BLaER1 treated with 17β-estradiol and CSF1 and Interleukin-3, amounts not matched to agents 10 nM and 100 nM (cell line): ENCODE measurements at regions not wholly inside any gene's neighbourhood (a gene's known extent, or its start where the extent isn't known, plus 50 kb on each side); places are given as distances from the start of the nearest gene placed in this dataset.

Source experiments
- H3K27ac ChIP-seq, 11 experiments: shearing (Covaris generic); formaldehyde crosslinking; 2 replicates each; pipeline ENCODE4 v1.8.1; 2022
- H3K27me3 ChIP-seq, 11 experiments: shearing (Covaris generic); formaldehyde crosslinking; 2 replicates each; pipeline ENCODE4 v1.8.1; 2022
- H3K36me3 ChIP-seq, 11 experiments: shearing (Covaris generic); formaldehyde crosslinking; 2 replicates each; pipeline ENCODE4 v1.8.1; 2022
- H3K4me1 ChIP-seq, 10 experiments: shearing (Covaris generic); formaldehyde crosslinking; 2 replicates each; pipeline ENCODE4 v1.8.1; 2022
- H3K4me2 ChIP-seq, 11 experiments: shearing (Covaris generic); formaldehyde crosslinking; 2 replicates each; pipeline ENCODE4 v1.8.1; 2022
- H3K4me3 ChIP-seq, 10 experiments: shearing (Covaris generic); formaldehyde crosslinking; 2 replicates each; pipeline ENCODE4 v1.8.1; 2022
- H3K9ac ChIP-seq, 11 experiments: shearing (Covaris generic); formaldehyde crosslinking; 2 replicates each; pipeline ENCODE4 v1.8.1; 2022
- H3K9me3 ChIP-seq, 11 experiments: shearing (Covaris generic); formaldehyde crosslinking; replicated peaks in 1 of 11; 2 replicates each; pipeline ENCODE4 v1.8.1; 2022
- H4K20me1 ChIP-seq, 11 experiments: shearing (Covaris generic); formaldehyde crosslinking; 2 replicates each; pipeline ENCODE4 v1.8.1; 2022
- Cebpa-rat ChIP-seq, 11 experiments: shearing (Covaris generic); IDR thresholded peaks; 2 replicates each; pipeline ENCODE4 v1.8.1; 2022

DNA sequence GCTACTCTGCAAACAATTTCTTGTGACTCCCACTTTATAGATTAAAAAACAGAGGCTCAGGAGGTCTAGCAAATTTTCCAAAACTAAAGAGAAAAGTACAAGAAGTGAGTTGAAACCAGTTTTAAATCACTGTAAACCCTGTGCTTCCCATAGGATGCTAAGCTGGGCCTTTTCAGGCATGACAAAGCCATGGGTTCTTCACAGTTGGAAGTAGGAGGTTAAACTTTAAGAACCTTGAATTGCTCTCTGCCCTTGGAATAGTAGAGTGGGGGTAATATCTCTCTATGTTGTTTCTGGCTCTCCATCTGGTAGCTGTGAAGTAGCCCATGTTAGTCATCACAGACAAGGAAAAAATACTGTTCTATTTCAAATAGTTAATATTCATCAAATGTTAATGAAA, 193.6 kb upstream of the SATB1 start:
- Histone ChIP-seq H4K20me1 (no peaks in the 10 kb centered on the region), H3K27ac (no peak overlapping the region), H3K9me3 (no peaks in the 10 kb centered on the region), H3K27me3 (no peaks in the 10 kb centered on the region), H3K36me3 (no peaks in the 10 kb centered on the region), H3K4me2 (no peak overlapping the region), H3K4me1 (no peaks in the 10 kb centered on the region), H3K4me3 (no peak overlapping the region), H3K9ac (no peak overlapping the region)
- TF ChIP-seq Cebpa-rat (IDR thresholded peaks at IDR 0.05), result no peak

GRCh38 chr3:18611991-18612390, 186.9 kb upstream of the SATB1 start:
- Histone ChIP-seq H3K9me3 (peaks cover 5 to 22% (median 8%) of the 10 kb centered on the region in 11 experiments; a peak in 17 of 22 replicates), H3K4me3 (no peak overlapping the region), H3K9ac (no peak overlapping the region), H3K4me2 (no peak overlapping the region), H3K27ac (no peak overlapping the region), H4K20me1 (no peaks in the 10 kb centered on the region), H3K4me1 (peaks cover 0 to 27% (median 0%) of the 10 kb centered on the region in 10 experiments; a peak in 5 of 20 replicates), H3K27me3 (no peaks in the 10 kb centered on the region), H3K36me3 (no peaks in the 10 kb centered on the region)
- TF ChIP-seq Cebpa-rat (IDR thresholded peaks at IDR 0.05), result no peak

DNA sequence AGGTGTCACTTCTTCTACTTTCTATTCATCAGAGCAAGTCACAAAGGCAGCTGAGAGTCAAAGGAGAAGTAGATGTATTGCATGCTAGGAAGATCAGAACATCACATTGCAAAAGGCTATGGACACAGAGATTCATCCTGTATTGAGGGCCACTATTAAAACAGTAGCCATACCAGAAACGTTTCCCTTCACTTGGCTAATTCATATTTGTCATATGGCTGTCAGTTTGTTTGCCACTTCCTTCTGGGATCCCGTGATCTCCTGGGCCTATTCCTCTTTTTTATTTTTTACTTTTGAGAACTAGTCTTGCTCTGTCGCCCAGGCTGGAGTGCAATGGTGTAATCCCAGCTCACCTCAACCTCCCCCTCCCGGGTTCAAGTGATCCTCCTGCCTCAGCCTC, 184.0 kb upstream of the SATB1 start:
- Histone ChIP-seq H3K9ac (no peak overlapping the region), H3K36me3 (no peaks in the 10 kb centered on the region), H3K4me2 (peak overlapping the region in 2 of 11 experiments; percentile 50 to 63; a peak in 4 of 22 replicates), H3K27ac (peak overlapping the region in 2 of 11 experiments; percentile 47 to 60; a peak in 3 of 22 replicates), H4K20me1 (no peaks in the 10 kb centered on the region), H3K27me3 (no peaks in the 10 kb centered on the region), H3K4me1 (peaks cover 0 to 27% (median 0%) of the 10 kb centered on the region in 10 experiments; a peak in 5 of 20 replicates), H3K4me3 (no peak overlapping the region), H3K9me3 (peaks cover 5 to 22% (median 8%) of the 10 kb centered on the region in 11 experiments; a peak in 17 of 22 replicates)
- TF ChIP-seq Cebpa-rat (IDR thresholded peaks at IDR 0.05), result no peak

DNA sequence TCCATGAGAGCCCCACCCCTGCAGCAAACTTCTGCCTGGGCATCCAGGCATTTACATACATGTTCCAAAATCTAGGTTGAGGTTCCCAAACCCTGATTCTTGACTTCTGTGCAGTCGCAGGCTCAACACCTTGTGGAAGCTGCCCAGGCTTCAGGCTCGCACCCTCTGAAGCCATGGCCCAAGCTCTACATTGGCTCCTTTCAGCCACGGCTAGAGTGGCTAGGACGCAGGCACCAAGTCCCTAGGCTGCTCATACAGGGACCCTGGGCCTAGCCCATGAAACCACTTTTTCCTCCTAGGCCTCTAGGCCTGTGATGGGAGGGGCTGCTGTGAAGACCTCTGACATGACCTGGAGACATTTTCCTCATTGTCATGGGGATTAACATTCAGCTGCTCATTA, 172.8 kb upstream of the SATB1 start:
- Histone ChIP-seq H3K4me3 (no peak overlapping the region), H3K36me3 (peaks cover 0 to 11% (median 4%) of the 10 kb centered on the region in 11 experiments; a peak in 3 of 22 replicates), H3K9me3 (peaks cover 16 to 30% (median 24%) of the 10 kb centered on the region in 11 experiments), H3K27me3 (no peaks in the 10 kb centered on the region), H3K4me2 (no peak overlapping the region), H4K20me1 (no peaks in the 10 kb centered on the region), H3K9ac (no peak overlapping the region), H3K27ac (no peak overlapping the region), H3K4me1 (no peaks in the 10 kb centered on the region; a peak in 1 of 20 replicates)
- TF ChIP-seq Cebpa-rat (IDR thresholded peaks at IDR 0.05), result no peak

GRCh38 chr3:18593231-18593630, 168.1 kb upstream of the SATB1 start:
- H4K20me1 ChIP-seq, result no peaks in the 10 kb centered on the region
- no peaks in the 10 kb centered on the region for H3K27me3 ChIP-seq
- H3K27ac ChIP-seq, result no peak overlapping the region
- peaks cover 15 to 16% (median 16%) of the 10 kb centered on the region in 11 experiments for H3K9me3 ChIP-seq
- no peak overlapping the region for H3K9ac ChIP-seq
- no peak for TF ChIP-seq Cebpa-rat (IDR thresholded peaks at IDR 0.05)
- H3K4me2 ChIP-seq, result no peak overlapping the region
- peaks cover 0 to 11% (median 4%) of the 10 kb centered on the region in 11 experiments; a peak in 3 of 22 replicates for H3K36me3 ChIP-seq
- no peak overlapping the region for H3K4me3 ChIP-seq
- no peaks in the 10 kb centered on the region; a peak in 1 of 20 replicates for H3K4me1 ChIP-seq

DNA sequence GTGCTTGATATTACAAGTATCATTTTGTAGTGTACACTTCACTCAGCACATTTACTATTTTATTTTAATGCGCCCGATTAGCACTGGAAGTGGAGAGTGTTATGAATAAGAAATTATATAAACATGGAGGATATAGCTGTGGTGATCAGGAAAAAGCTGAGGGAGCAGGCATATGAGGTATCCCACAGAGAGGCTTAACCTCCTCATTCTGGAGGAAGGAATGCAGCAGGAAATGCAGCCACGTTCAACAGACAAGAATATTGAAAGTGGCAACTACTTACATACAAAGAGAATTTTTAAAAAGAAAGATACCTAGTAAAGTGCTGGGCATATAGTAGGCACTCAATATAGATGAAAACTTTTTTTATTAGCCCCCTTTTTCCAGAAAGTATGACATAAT, 166.0 kb upstream of the SATB1 start:
- no peaks in the 10 kb centered on the region for H3K36me3 ChIP-seq
- no peak overlapping the region for H3K4me3 ChIP-seq
- no peak for TF ChIP-seq Cebpa-rat (IDR thresholded peaks at IDR 0.05)
- no peaks in the 10 kb centered on the region for H4K20me1 ChIP-seq
- no peak overlapping the region for H3K4me2 ChIP-seq
- H3K27me3 ChIP-seq, result no peaks in the 10 kb centered on the region
- no peak overlapping the region for H3K9ac ChIP-seq
- H3K9me3 ChIP-seq, result no peaks in the 10 kb centered on the region
- H3K27ac ChIP-seq, result no peak overlapping the region
- H3K4me1 ChIP-seq, result no peaks in the 10 kb centered on the region; a peak in 1 of 20 replicates

DNA sequence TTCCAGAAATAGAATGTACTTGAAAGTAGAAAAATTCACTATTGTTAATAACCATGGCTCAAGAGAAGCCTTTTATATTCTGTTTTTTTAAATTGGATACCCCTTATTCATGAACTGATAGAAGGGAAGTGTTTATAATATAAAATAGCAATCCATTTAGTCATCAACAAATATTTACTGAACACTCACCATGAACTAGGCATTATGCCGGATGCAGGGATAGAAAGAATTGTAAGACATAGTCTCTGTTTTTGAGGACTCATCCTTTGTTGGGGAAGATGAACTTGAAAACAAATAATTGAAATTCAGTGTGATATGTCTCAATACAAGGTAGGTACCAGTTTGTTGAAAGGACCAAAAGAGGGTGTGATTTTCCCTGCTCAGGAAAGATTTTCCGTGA, 160.9 kb upstream of the SATB1 start:
- Histone ChIP-seq H3K36me3 (0 out of 22 replicates have a peak, but pooled peaks cover 0 to 6% (median 0%) of the 10 kb centered on the region in 11 experiments), H3K4me3 (no peak overlapping the region), H3K9ac (no peak overlapping the region), H3K27ac (no peak overlapping the region), H3K9me3 (peaks cover 14 to 27% (median 19%) of the 10 kb centered on the region in 11 experiments), H3K4me2 (no peak overlapping the region), H4K20me1 (no peaks in the 10 kb centered on the region), H3K27me3 (no peaks in the 10 kb centered on the region), H3K4me1 (peaks cover 0 to 4% (median 0%) of the 10 kb centered on the region in 10 experiments; a peak in 4 of 20 replicates)
- no peak for TF ChIP-seq Cebpa-rat (IDR thresholded peaks at IDR 0.05)

DNA sequence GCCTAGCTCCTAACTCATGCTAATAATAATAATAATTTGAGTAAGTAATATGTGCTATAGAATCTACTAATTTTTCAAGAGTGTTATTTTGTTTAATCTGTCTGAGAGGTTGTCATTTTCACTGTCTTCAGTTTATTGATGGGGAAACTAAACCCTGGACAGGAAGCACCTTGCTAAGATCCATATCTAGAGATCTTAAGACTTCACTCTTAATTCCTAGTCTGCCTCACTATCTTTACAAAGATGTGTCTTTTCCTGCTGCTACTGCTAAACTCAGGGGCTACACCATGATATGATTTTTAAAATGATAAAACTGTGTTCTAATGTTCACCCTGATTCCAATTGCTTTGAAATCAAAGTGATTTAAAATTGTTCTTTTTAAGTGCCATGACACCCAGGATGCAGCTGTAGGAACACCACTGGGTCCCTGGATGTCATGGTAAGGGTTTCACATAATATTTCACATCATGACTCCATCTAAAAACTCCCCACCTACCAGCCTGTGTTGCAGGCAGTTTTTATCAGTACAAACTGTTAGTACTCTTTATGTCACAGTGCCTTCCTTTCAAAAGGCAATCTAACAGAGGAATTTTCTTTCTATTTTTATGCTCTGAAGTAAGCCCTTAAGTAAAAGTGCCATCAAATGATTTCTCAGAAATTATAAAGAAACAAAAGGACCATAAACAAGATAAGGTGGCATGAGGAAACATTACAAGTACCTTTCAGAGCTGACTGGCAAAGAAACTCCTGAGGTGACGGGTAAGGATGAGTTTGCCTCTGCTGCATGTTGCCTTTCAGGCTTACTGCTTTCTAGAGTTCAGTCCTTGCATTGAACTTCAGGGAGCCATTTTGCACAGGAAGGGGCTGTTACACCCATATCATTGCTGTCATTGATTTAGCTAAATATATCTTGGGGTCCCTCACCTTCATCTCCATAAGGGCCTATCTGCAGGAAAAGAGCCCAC, 160.1 kb upstream of the SATB1 start:
- Histone ChIP-seq H3K27me3 (no peaks in the 10 kb centered on the region), H3K36me3 (0 out of 22 replicates have a peak, but pooled peaks cover 0 to 6% (median 0%) of the 10 kb centered on the region in 11 experiments), H3K27ac (peak overlapping the region in 1 of 11 experiments; percentile 0; a peak in 1 of 22 replicates), H4K20me1 (no peaks in the 10 kb centered on the region), H3K4me2 (no peak overlapping the region), H3K9me3 (peaks cover 14 to 28% (median 19%) of the 10 kb centered on the region in 11 experiments), H3K9ac (no peak overlapping the region), H3K4me1 (peaks cover 4 to 12% (median 5%) of the 10 kb centered on the region in 10 experiments), H3K4me3 (no peak overlapping the region)
- no peak for TF ChIP-seq Cebpa-rat (IDR thresholded peaks at IDR 0.05)

- no peaks in the 10 kb centered on the region for H4K20me1 ChIP-seq
- peak overlapping the region; percentile 64 to 85 (median 78) for H3K4me2 ChIP-seq
- H3K36me3 ChIP-seq, result peaks cover 0 to 6% (median 0%) of the 10 kb centered on the region in 11 experiments; a peak in 1 of 22 replicates
- H3K4me1 ChIP-seq, result peaks cover 20 to 36% (median 32%) of the 10 kb centered on the region in 10 experiments
- TF ChIP-seq Cebpa-rat (IDR thresholded peaks at IDR 0.05), result no peak
- peaks cover 15 to 48% (median 27%) of the 10 kb centered on the region in 11 experiments for H3K9me3 ChIP-seq
- no peaks in the 10 kb centered on the region for H3K27me3 ChIP-seq
- H3K27ac ChIP-seq, result peak overlapping the region in 10 of 11 experiments; percentile 19 to 90 (median 82); a peak in 19 of 22 replicates
- peak overlapping the region in 4 of 10 experiments; percentile 2 to 40 (median 15); a peak in 2 of 20 replicates for H3K4me3 ChIP-seq
- H3K9ac ChIP-seq, result peak overlapping the region in 9 of 11 experiments; percentile 2 to 76 (median 62); a peak in 16 of 22 replicates
These were observed 155.1 kb upstream of the SATB1 start for GRCh38 chr3:18580268-18580667.
